ENCODE measurements at regions not wholly inside any gene's neighbourhood (a gene's known extent, or its start where the extent isn't known, plus 50 kb on each side); places are given as distances from the start of the nearest gene placed in this dataset.

DNA sequence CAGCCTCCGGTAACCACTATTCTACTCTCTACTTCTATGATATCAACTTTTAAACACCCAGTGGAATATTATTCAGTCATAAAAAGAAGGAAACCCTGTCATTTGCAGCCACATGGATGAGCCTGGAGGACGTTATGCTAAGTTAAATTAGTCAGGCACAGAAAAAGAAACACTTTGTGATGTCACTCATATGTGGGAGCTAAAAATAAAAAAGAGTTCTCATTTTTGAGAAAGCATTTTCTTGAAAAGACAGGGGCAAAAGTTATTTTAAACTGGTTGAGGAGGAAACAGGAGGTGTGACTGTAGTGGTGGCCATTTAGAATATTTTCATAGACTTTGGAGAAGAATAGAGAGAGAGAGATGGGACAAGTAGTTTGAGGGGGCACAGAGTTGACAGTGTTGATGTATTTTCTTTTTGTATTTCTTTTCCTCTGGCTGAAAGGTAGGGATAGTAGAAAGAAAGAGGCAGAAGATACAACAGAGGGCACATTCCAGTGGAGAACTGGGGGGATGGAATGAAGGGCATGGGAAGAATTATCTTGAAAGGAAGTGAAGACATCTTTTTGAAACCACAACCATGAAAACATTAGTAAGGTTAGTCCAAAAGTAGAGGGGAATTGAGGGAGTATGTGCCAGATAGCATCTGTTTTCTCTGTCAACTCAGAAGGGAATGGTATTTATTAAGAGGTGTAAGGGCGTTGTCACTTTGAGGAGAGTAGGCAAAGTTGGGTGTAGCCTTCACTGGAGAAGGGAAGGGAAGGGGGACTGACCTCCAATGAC lies 181.3 kb upstream of the GMDS start:
- TF ChIP-seq ZNF274 (IDR thresholded peaks at IDR 0.05; ENCODE audit: low read depth, low read length) (no peak), SUZ12 (IDR thresholded peaks at IDR 0.05; ENCODE audit: extremely low read depth, insufficient read depth, insufficient read length) (no peak), YY1 (IDR thresholded peaks at IDR 0.05; ENCODE audit: insufficient read depth, insufficient read length) (no peak)

All from NT2/D1 (cell line).